ENCODE measurements at regions not wholly inside any gene's neighbourhood (a gene's known extent, or its start where the extent isn't known, plus 50 kb on each side); places are given as distances from the start of the nearest gene placed in this dataset.

- TF ChIP-seq NKRF (IDR thresholded peaks at IDR 0.05; ENCODE audit: borderline replicate concordance): no peak
- TF ChIP-seq CBX1 (IDR thresholded peaks at IDR 0.05; ENCODE audit: low read depth): no peak
- no peak for TF ChIP-seq CTCF (IDR thresholded peaks at IDR 0.05 in 2 of 3, conservative IDR thresholded peaks at IDR 0.05 in 1 of 3; ENCODE audit: insufficient read depth in 2 of 3, low read depth in 1 of 3, low read length in 3 of 3)
- no peak for TF ChIP-seq PHF8 (IDR thresholded peaks at IDR 0.05; ENCODE audit: borderline replicate concordance, low read length)
- TF ChIP-seq ZFP1 (CRISPR knock-in tag; IDR thresholded peaks at IDR 0.05): no peak
- TF ChIP-seq TARDBP (IDR thresholded peaks at IDR 0.05): no peak
- no peak for TF ChIP-seq NFYB (IDR thresholded peaks at IDR 0.05; ENCODE audit: extremely low read depth, insufficient read length)
Measured at GRCh38 chr1:173126421-173126820, 75.7 kb upstream of the TNFSF18 start.

Measured in K562 (cell line).